OCI-LY7 (cell line): ENCODE measurements at regions not wholly inside any gene's neighbourhood (a gene's known extent, or its start where the extent isn't known, plus 50 kb on each side); places are given as distances from the start of the nearest gene placed in this dataset.

Experiments
- BruUV-seq: library from RNA; stranded (reverse); fragments of 400-500 nt; replicated peaks from 2 replicates; lab custom pipeline; 2021; lab: Mats Ljungman, UMichigan
- CTCF ChIA-PET: fragments of 300-600 bp; sonication (Branson Sonifier 250); formaldehyde crosslinking; loops from one replicate; lab custom pipeline; 2022; ENCODE audit warnings: antibody characterized with exemption; ENCODE audit not compliant: unreplicated experiment; lab: Charles Lee
- POLR2A ChIA-PET: fragments of 300-600 bp; sonication (Branson Sonifier 250); formaldehyde crosslinking; loops from one replicate; lab custom pipeline; 2022; ENCODE audit warnings: antibody characterized with exemption; lab: Charles Lee
- DNase-seq: peaks from one replicate; pipeline ENCODE4 v3.0.0-alpha.2; 2015; ENCODE audit warnings: low spot score
- H2AFZ ChIP-seq: fragments of 200-600 bp; sonication (generic), shearing (Covaris generic); 2 replicates; pipeline ENCODE4 v1.6.1; 2014; ENCODE audit warnings: mild to moderate bottlenecking, antibody characterized with exemption, low read length, moderate library complexity
- H3K27ac ChIP-seq: fragments of 200-600 bp; sonication (generic); 2 replicates; pipeline ENCODE4 v1.5.1; 2014; ENCODE audit warnings: mixed run types, low read depth, mild to moderate bottlenecking, moderate library complexity, low read length, inconsistent platforms; ENCODE audit not compliant: poor library complexity, severe bottlenecking
- H3K36me3 ChIP-seq: fragments of 200-600 bp; sonication (generic); 2 replicates; pipeline ENCODE4 v1.6.1; 2014; ENCODE audit warnings: mild to moderate bottlenecking, antibody characterized with exemption, low read length, moderate library complexity, mixed read lengths; ENCODE audit not compliant: insufficient read depth
- H3K4me1 ChIP-seq: fragments of 200-600 bp; sonication (generic); 2 replicates; pipeline ENCODE4 v1.5.1; 2014; ENCODE audit warnings: mild to moderate bottlenecking, low read length; ENCODE audit not compliant: insufficient read depth, poor library complexity, severe bottlenecking
- H3K4me2 ChIP-seq: fragments of 200-600 bp; sonication (generic); 2 replicates; pipeline ENCODE4 v1.6.1; 2014; ENCODE audit warnings: mild to moderate bottlenecking, low read length
- H3K4me3 ChIP-seq: fragments of 200-600 bp; sonication (generic); 2 replicates; pipeline ENCODE4 v1.5.1; 2014; ENCODE audit warnings: mild to moderate bottlenecking, low read depth, low read length; ENCODE audit not compliant: poor library complexity, severe bottlenecking
- H3K79me2 ChIP-seq: fragments of 200-600 bp; sonication (generic); 2 replicates; pipeline ENCODE4 v1.6.1; 2016; ENCODE audit warnings: low read depth, mild to moderate bottlenecking, low read length, moderate library complexity, mixed read lengths; ENCODE audit not compliant: insufficient read depth
- H3K9me2 ChIP-seq: fragments of 200-600 bp; sonication (generic); 2 replicates; pipeline ENCODE4 v1.6.1; 2016; ENCODE audit warnings: mild to moderate bottlenecking, low read length, mixed read lengths; ENCODE audit not compliant: insufficient read depth
- H3K9me3 ChIP-seq: fragments of 200-600 bp; sonication (generic); 2 replicates; pipeline ENCODE4 v1.6.1; 2014; ENCODE audit warnings: mild to moderate bottlenecking, mixed run types, low read length, mixed read lengths
- H4K20me1 ChIP-seq: fragments of 200-600 bp; sonication (generic); 2 replicates; pipeline ENCODE4 v1.6.1; 2014; ENCODE audit warnings: mild to moderate bottlenecking, antibody characterized with exemption, low read length, moderate library complexity, mixed read lengths; ENCODE audit not compliant: insufficient read depth
- EZH2phosphoT487 ChIP-seq: fragments of 200-600 bp; sonication (generic); IDR thresholded peaks from 2 replicates; pipeline ENCODE4 v1.6.1; 2018; ENCODE audit warnings: low read depth, borderline replicate concordance, mild to moderate bottlenecking, mixed run types, antibody characterized with exemption, low read length, moderate library complexity, mixed read lengths
- intact Hi-C: fragments of 100-400 bp; cut with micrococcal nuclease; formaldehyde crosslinking; loops from one replicate; pipeline ENCODE4 v1.10.0; 2022; ENCODE audit not compliant: unreplicated experiment
- TF ChIP-seq, protein P1 (sequence below): fragments of 200-600 bp; sonication (generic); conservative IDR thresholded peaks from 2 replicates; pipeline ENCODE4 v1.5.1; 2014; ENCODE audit warnings: mild to moderate bottlenecking, antibody characterized with exemption, low read length, moderate library complexity, mixed read lengths

DNA sequence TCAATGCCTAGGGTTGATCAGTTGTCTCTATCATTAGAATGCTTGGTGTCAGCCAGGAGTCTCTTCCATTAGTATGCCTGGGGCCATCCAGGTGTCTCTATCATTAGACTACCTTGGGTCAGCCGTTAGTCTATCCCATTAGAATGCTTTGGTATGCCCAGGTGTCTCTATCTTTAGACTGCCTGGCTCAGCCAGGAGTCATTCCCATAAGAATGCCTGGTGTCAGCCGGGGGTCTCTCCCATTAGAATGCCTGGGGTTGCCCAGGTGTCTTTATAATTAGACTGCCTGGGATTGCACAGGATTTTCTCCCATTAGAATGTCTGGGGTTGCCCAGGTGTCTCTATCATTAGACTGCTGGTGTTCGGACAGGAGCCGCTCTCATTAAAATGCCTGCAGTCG lies 1442.9 kb downstream of the UQCRFS1 start:
- Histone ChIP-seq H3K36me3 (peaks cover 29% of the 10 kb centered on the region), H3K9me3 (peaks cover 5% of the 10 kb centered on the region; the same call in 1 of the 2 replicates), H3K4me2 (no peak overlapping the region), H4K20me1 (no peaks in the 10 kb centered on the region), H3K79me2 (no peaks in the 10 kb centered on the region), H3K27ac (no peak overlapping the region), H3K4me3 (no peak overlapping the region), H2AFZ (no peak overlapping the region), H3K9me2 (no peaks in the 10 kb centered on the region), H3K4me1 (no peaks in the 10 kb centered on the region)
- intact Hi-C loops = no loop called here
- POLR2A ChIA-PET = no interaction called here
- CTCF ChIA-PET = no interaction called here
- DNase-seq = no peak
- TF ChIP-seq EZH2phosphoT487 = no peak
- TF ChIP-seq, protein P1, sequence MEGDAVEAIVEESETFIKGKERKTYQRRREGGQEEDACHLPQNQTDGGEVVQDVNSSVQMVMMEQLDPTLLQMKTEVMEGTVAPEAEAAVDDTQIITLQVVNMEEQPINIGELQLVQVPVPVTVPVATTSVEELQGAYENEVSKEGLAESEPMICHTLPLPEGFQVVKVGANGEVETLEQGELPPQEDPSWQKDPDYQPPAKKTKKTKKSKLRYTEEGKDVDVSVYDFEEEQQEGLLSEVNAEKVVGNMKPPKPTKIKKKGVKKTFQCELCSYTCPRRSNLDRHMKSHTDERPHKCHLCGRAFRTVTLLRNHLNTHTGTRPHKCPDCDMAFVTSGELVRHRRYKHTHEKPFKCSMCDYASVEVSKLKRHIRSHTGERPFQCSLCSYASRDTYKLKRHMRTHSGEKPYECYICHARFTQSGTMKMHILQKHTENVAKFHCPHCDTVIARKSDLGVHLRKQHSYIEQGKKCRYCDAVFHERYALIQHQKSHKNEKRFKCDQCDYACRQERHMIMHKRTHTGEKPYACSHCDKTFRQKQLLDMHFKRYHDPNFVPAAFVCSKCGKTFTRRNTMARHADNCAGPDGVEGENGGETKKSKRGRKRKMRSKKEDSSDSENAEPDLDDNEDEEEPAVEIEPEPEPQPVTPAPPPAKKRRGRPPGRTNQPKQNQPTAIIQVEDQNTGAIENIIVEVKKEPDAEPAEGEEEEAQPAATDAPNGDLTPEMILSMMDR = no peak
- BruUV-seq = no TSS peak

DNA sequence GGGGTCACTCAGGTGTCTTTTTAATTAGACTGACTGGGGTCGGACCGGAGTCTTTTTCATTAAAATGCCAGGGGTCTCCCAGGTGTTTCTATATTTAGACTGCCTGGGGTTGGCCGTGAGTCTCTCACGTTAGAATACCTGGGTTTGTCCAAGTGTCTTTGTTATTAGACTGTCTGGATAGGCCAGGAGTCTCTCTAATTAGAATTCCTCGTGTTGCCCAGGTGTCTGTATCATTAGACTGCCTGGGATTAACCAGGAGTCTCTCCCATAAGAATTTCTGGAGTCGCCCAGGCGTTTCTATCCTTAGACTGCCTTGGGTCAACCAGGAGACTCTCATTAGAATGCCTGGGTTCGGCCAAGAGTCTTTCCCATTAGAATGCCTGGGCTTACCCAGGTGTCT lies 1445.7 kb downstream of the UQCRFS1 start:
- Histone ChIP-seq H3K27ac (no peak overlapping the region), H3K4me1 (no peaks in the 10 kb centered on the region), H3K36me3 (peaks cover under 1% of the 10 kb centered on the region), H3K9me3 (no peaks in the 10 kb centered on the region), H3K9me2 (no peaks in the 10 kb centered on the region), H2AFZ (no peak overlapping the region), H4K20me1 (no peaks in the 10 kb centered on the region), H3K4me2 (no peak overlapping the region), H3K79me2 (no peaks in the 10 kb centered on the region), H3K4me3 (no peak overlapping the region)
- POLR2A ChIA-PET = no interaction called here
- no TSS peak for BruUV-seq
- no peak for TF ChIP-seq EZH2phosphoT487
- TF ChIP-seq, protein P1 = no peak
- intact Hi-C loops = no loop called here
- no peak for DNase-seq
- CTCF ChIA-PET = no interaction called here

DNA sequence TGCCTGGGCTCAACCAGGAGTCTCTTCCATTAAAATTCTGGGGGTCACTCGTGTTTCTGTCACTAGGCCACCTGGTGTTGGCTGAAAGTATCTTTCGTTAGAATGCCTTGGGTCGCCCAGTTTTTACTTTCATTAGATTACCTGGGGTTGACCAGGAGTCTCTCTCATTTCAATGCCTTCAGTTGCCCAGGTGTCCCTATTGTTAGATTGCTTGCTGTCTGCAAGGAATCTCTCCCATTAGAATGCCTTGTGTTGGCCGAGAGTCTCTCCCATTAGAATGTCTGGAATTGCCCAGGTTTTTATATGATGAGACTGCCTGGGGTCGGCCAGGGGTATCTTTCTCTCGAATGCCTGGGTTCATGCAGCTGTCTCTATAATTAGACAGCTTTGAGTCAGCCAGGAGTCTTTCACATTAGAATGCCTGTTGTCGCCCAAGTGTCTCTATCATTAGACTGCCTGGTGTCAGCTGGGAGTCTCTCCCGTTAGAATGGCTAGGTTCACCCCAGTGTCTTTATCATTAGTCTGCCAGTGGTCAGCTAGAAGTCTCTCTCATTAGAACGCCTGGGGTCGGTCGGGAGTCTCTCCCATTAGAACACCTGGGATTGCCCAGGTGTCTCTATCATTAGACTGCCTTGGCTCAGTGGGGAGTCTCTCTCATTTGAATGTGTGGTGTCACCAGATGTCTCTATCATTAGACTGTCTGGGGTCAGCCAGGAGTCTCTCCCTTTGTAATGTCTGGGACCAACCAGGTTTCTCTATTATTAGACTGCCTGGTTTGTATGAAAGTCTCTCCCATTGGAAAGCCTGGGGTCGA lies 1446.8 kb downstream of the UQCRFS1 start:
- TF ChIP-seq, protein P1 = no peak
- TF ChIP-seq EZH2phosphoT487 = no peak
- intact Hi-C loops = no loop called here

More for the DNA sequence above, 1446.8 kb downstream of the UQCRFS1 start:
- Histone ChIP-seq H4K20me1 (no peaks in the 10 kb centered on the region), H3K9me2 (no peaks in the 10 kb centered on the region), H3K9me3 (no peaks in the 10 kb centered on the region), H3K4me1 (no peaks in the 10 kb centered on the region), H2AFZ (no peak overlapping the region), H3K4me3 (no peak overlapping the region), H3K27ac (no peak overlapping the region), H3K36me3 (no peaks in the 10 kb centered on the region), H3K79me2 (no peaks in the 10 kb centered on the region), H3K4me2 (no peak overlapping the region)
- no peak for DNase-seq
- POLR2A ChIA-PET = no interaction called here
- BruUV-seq = no TSS peak
- CTCF ChIA-PET = no interaction called here
